IMR-90 (cell line): ENCODE measurements at regions not wholly inside any gene's neighbourhood (a gene's known extent, or its start where the extent isn't known, plus 50 kb on each side); places are given as distances from the start of the nearest gene placed in this dataset.

Experiments used
- CTCF ChIP-seq: conservative IDR thresholded peaks from 2 replicates; pipeline ENCODE4 v1.5.1; 2012; ENCODE audit warnings: mild to moderate bottlenecking, low read depth, low read length, improper control_type of control experiment
- POLR2A ChIP-seq: IDR thresholded peaks from 2 replicates; pipeline ENCODE4 v1.6.1; 2012; ENCODE audit warnings: mild to moderate bottlenecking, low read depth, low read length

GRCh38 chr3:102748646-102749045 is 313.8 kb downstream of the ZPLD1 start:
- TF ChIP-seq CTCF (no peak), POLR2A (no peak)
